AG10803 (cell line): ENCODE measurements at regions not wholly inside any gene's neighbourhood (a gene's known extent, or its start where the extent isn't known, plus 50 kb on each side); places are given as distances from the start of the nearest gene placed in this dataset.

Source experiments
- DNase-seq: peaks from one replicate; pipeline ENCODE4 v3.0.0; 2010; ENCODE audit warnings: low read depth
- H3K4me3 ChIP-seq: 2 replicates; pipeline ENCODE4 v1.5.1; 2011; ENCODE audit warnings: mild to moderate bottlenecking, low read length, control low read depth
- TF ChIP-seq, protein P1 (sequence below): conservative IDR thresholded peaks from 2 replicates; pipeline ENCODE4 v1.5.1; 2011; ENCODE audit warnings: mild to moderate bottlenecking, low read length, control low read depth, inconsistent platforms

DNA sequence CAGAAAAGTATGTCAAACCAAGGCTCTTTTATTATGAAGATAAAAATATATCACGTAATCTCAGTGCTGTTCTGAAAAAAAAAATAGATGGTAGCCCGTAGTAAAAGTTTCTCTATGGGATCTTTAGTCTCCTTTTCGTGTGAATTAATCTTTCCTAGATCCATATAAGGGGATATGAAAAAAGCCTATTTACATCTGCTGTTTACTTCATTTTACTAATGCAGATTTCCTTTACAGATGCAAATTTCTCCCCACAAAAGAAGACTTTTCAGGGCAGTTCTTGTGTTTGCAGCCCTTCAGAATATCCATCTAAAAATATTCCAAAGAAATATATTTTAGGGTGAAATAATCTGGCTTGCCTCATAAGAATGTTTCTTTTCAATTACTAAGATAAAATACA lies 1291.7 kb downstream of the ROBO1 start:
- TF ChIP-seq, protein P1, sequence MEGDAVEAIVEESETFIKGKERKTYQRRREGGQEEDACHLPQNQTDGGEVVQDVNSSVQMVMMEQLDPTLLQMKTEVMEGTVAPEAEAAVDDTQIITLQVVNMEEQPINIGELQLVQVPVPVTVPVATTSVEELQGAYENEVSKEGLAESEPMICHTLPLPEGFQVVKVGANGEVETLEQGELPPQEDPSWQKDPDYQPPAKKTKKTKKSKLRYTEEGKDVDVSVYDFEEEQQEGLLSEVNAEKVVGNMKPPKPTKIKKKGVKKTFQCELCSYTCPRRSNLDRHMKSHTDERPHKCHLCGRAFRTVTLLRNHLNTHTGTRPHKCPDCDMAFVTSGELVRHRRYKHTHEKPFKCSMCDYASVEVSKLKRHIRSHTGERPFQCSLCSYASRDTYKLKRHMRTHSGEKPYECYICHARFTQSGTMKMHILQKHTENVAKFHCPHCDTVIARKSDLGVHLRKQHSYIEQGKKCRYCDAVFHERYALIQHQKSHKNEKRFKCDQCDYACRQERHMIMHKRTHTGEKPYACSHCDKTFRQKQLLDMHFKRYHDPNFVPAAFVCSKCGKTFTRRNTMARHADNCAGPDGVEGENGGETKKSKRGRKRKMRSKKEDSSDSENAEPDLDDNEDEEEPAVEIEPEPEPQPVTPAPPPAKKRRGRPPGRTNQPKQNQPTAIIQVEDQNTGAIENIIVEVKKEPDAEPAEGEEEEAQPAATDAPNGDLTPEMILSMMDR = no peak
- no peak overlapping the region for H3K4me3 ChIP-seq
- no peak for DNase-seq

DNA sequence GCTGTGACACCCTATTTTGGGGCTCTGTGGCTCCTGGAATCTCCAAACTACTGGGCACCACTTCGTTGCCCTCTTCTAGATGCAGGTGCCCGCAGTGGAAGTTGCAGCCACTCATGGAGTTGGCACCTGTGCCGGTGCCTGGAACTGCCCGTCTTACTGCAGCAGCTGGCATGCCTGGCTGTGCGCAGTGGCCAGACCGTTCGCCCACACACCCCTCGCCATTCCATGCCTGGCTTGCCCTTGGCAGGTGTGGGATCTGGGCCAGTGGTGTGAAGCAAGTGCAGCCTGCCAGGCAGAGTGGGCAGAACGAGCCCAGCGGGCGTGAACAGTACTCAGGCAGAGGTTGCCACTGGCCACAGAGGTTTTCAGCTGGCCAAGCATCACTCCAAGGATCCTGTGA lies 1286.7 kb downstream of the ROBO1 start:
- DNase-seq = no peak
- TF ChIP-seq, protein P1 = no peak
- H3K4me3 ChIP-seq = no peak overlapping the region

DNA sequence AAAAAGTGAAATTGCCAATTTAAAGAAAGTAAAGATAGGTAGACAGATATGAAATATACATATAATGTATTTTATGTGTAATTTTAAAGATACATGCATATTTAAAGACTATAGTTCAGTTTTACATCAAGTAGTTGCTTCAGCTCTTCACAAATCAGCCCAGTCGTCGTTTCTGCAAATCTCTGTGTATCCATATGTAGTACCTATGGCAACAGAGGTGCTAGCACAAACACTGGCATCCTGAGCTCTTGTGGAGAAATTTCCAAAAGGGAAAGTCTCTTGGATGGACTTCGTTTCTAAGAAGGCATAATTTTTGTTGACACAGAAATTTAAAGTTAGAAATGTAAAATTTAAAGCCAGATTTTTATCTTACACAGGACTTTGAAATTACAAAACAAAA lies 1284.7 kb downstream of the ROBO1 start:
- no peak for DNase-seq
- TF ChIP-seq, protein P1 = no peak
- no peak overlapping the region for H3K4me3 ChIP-seq

DNA sequence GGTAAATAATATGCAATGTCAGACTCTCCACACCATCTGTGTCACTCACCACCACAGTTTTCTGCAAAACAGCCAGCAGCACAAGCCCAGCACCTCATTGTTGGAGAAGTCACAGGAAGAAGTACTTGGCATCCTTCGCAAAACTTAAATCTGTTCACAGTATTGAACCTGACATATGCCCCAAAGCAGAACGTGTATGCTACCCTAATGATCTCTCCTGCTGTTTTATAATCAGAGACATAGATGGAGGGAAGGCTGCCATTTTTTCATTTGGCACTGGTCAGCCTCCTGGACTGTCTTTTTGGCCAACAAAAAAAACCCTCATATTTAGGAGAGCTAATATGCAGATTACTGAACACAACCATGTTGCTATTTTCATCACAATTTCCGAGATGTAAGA lies 1272.9 kb downstream of the ROBO1 start:
- H3K4me3 ChIP-seq = no peak overlapping the region
- TF ChIP-seq, protein P1 = no peak
- no peak for DNase-seq

DNA sequence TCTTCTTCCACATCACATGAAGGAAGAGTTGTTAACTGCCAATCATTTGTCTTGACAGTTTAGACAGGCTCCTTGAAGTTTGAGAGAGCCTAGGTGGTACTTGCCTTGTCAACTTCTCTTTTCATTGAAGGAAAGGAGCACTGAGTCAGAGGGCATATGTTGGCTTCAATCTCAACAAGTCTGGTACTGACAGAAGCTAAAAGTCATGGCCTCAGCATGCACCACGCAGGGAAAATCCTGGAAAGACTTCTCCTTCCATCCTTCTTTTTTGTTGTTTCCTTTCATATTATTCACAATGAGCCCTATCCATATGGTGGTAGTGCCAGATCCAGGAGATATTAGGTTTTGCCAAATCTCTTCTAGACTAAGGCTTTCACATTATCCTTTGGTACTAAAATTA lies 1272.5 kb downstream of the ROBO1 start:
- TF ChIP-seq, protein P1 = no peak
- H3K4me3 ChIP-seq = no peak overlapping the region
- DNase-seq = no peak

DNA sequence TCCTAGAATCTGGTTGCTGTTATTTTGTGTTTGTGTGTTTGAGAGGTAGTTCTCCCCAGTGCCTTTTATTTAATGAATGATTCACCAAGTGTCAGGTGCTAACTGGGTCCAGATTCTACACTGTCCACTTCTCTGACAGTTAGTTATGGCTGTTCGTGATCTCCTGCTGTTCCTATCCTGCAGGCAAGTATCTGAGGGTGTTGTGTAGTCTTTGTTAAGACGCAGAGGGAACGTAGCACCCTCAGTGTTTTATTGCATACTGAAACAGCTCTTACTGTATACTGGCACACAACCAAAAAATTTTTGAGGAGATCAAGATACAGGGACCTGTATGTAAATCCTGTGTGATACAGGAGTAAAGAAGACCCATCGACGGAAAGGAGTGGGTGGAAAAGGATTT lies 1271.3 kb downstream of the ROBO1 start:
- no peak overlapping the region for H3K4me3 ChIP-seq
- DNase-seq = no peak
- TF ChIP-seq, protein P1 = no peak

DNA sequence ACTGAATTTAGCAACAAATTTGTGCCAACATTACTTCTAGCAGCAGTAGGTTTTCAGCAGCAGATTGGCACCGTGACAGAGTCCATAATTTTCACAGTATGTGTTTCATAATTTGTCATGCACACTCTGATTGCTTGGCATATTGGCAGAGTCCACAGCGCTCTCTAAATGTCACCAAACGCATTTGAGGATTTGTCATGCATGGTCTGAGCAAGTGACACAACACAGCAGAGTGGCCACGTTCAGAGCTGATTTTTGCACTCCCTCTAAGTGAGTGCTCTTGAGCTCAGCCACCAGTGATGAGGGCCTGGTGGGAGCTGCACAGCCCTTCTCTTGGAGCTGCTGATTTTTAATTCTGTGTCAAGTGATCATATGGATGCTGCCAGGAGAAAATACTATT lies 1270.8 kb downstream of the ROBO1 start:
- H3K4me3 ChIP-seq = no peak overlapping the region
- TF ChIP-seq, protein P1 = no peak
- DNase-seq = no peak
